HepG2 (cell line): ENCODE measurements at regions not wholly inside any gene's neighbourhood (a gene's known extent, or its start where the extent isn't known, plus 50 kb on each side); places are given as distances from the start of the nearest gene placed in this dataset.

ENCODE experiments used
- FIP1L1 ChIP-seq: fragments of 200-400 bp; formaldehyde crosslinking; IDR thresholded peaks from 2 replicates; pipeline ENCODE4 v1.6.1; 2018; ENCODE audit warnings: low read depth, mild to moderate bottlenecking, low read length, moderate library complexity, borderline replicate concordance; ENCODE audit not compliant: insufficient read depth
- HMG20B ChIP-seq: conservative IDR thresholded peaks from 2 replicates; pipeline ENCODE4 v1.6.1; 2016; ENCODE audit warnings: missing genetic modification reagents, missing compliant biosample characterization
- MYC ChIP-seq: sonication (generic); formaldehyde crosslinking; IDR thresholded peaks from 2 replicates; pipeline ENCODE4 v1.9.0; 2021; ENCODE audit warnings: missing genetic modification reagents, borderline replicate concordance
- NFATC3 ChIP-seq: sonication (generic); formaldehyde crosslinking; IDR thresholded peaks from 2 replicates; pipeline ENCODE4 v1.5.1; 2020; ENCODE audit warnings: mild to moderate bottlenecking, missing genetic modification reagents
- NR2F6 ChIP-seq, 2 experiments: IDR thresholded peaks; 2 replicates each; pipeline ENCODE4 v1.6.1; 2016; ENCODE audit warnings: antibody characterized with exemption in 1 of 2, mild to moderate bottlenecking in 1 of 2
- ONECUT2 ChIP-seq: sonication (generic); formaldehyde crosslinking; IDR thresholded peaks from 2 replicates; pipeline ENCODE4 v1.4.0; 2020; ENCODE audit warnings: missing genetic modification reagents
- RNF2 ChIP-seq: fragments of 450-650 bp; conservative IDR thresholded peaks from 2 replicates; pipeline ENCODE4 v1.6.1; 2016; ENCODE audit warnings: low read depth
- SOX13 ChIP-seq, 3 experiments: fragments of 450-650 bp in 1 of 3; sonication (generic) in 1 of 3; formaldehyde crosslinking in 1 of 3; IDR thresholded peaks in 2 of 3; conservative IDR thresholded peaks in 1 of 3; 2 replicates each; pipeline versions ENCODE4 v1.5.0 to v1.6.1; 2016 to 2020; ENCODE audit warnings: antibody characterized with exemption in 1 of 3, mild to moderate bottlenecking in 1 of 3, missing compliant biosample characterization in 1 of 3, missing genetic modification reagents in 1 of 3, moderate library complexity in 1 of 3
- STAT5B ChIP-seq: sonication (generic); formaldehyde crosslinking; IDR thresholded peaks from 2 replicates; pipeline ENCODE4 v1.4.0; 2020; ENCODE audit warnings: missing genetic modification reagents
- ZMYM2 ChIP-seq: sonication (generic); formaldehyde crosslinking; IDR thresholded peaks from 2 replicates; pipeline ENCODE4 v1.8.0; 2022; ENCODE audit warnings: mild to moderate bottlenecking, missing genetic modification reagents
- ZNF317 ChIP-seq: sonication (generic); formaldehyde crosslinking; IDR thresholded peaks from 2 replicates; pipeline ENCODE4 v1.5.0; 2020; ENCODE audit warnings: mild to moderate bottlenecking, missing genetic modification reagents
- ZNF430 ChIP-seq: sonication (generic); formaldehyde crosslinking; IDR thresholded peaks from 2 replicates; pipeline ENCODE4 v1.9.0; 2021; ENCODE audit warnings: mild to moderate bottlenecking, missing genetic modification reagents
- ZNF7 ChIP-seq: IDR thresholded peaks from 2 replicates; pipeline ENCODE4 v1.6.1; 2016; ENCODE audit warnings: missing biosample characterization, missing genetic modification reagents
- TF ChIP-seq, protein P1 (sequence below): sonication (generic); formaldehyde crosslinking; IDR thresholded peaks from 2 replicates; pipeline ENCODE4 v1.5.1; 2020; ENCODE audit warnings: missing genetic modification reagents, mild to moderate bottlenecking, borderline replicate concordance
- TF ChIP-seq, protein P2 (sequence below): sonication (generic); formaldehyde crosslinking; conservative IDR thresholded peaks from 2 replicates; pipeline ENCODE4 v1.4.0; 2020; ENCODE audit warnings: missing genetic modification reagents
- TF ChIP-seq, protein P3 (sequence below): sonication (generic); formaldehyde crosslinking; IDR thresholded peaks from 2 replicates; pipeline ENCODE4 v1.8.1; 2023; ENCODE audit warnings: missing genetic modification reagents, inconsistent platforms, borderline replicate concordance
- TF ChIP-seq, protein P4 (sequence below): sonication (generic); formaldehyde crosslinking; conservative IDR thresholded peaks from 2 replicates; pipeline ENCODE4 v1.4.0; 2020; ENCODE audit warnings: missing genetic modification reagents
- TF ChIP-seq, protein P5 (sequence below), 2 experiments: sonication (generic) in 1 of 2; formaldehyde crosslinking in 1 of 2; IDR thresholded peaks; 2 replicates each; pipeline versions ENCODE4 v1.4.0 to v1.6.1; 2018 to 2020; ENCODE audit warnings: missing genetic modification reagents in 2 of 2, borderline replicate concordance in 1 of 2, low read depth in 1 of 2, mild to moderate bottlenecking in 1 of 2, missing biosample characterization in 1 of 2
- TF ChIP-seq, protein P6 (sequence below): sonication (generic); formaldehyde crosslinking; IDR thresholded peaks from 2 replicates; pipeline ENCODE4 v1.8.1; 2023; ENCODE audit warnings: mild to moderate bottlenecking, missing genetic modification reagents

DNA sequence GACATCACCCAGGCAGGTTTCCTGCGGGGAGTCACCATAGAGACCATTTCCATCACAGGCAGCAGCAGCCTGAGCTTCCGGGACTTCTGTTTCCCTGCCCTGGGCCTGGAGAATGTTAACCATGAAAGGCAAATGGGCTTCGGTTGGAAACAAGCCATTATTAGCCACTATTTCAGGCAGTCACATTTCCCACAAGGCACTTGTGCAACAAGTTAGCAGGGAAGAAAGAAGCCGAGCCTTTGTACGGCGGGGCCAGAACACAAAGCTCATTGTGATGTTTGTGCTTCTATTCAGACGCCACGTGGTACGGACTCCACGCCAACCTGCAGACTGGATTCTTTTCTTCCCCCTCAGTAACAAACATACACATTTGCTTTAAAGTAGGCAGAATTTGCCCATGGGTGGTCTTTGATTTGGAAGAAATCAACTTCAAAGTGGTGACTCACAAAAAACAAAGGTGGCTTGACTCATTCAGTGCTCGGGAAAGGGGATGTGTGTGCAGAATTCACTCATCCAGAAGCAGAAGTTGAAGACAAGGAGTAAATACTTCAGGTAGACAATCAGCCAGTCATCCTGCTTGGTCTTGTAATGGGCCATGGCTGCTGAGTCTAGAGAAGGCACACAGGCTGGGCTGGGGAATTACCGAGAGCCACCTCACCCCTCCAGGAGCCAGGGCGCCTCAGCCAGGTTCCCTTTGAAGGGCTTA is 154.2 kb upstream of the PRMT8 start (continued):
- TF ChIP-seq FIP1L1 (no peak), HMG20B (no peak), RNF2 (no peak), MYC (CRISPR knock-in tag) (no peak), ZMYM2 (CRISPR knock-in tag) (no peak), NR2F6 (IDR thresholded peaks at IDR 0.05) (no peak), NR2F6 (CRISPR knock-in tag; IDR thresholded peaks at IDR 0.05) (no peak), STAT5B (CRISPR knock-in tag) (no peak), NFATC3 (no peak), ZNF430 (CRISPR knock-in tag) (no peak), ONECUT2 (CRISPR knock-in tag) (no peak), ZNF317 (CRISPR knock-in tag) (no peak), SOX13 (IDR thresholded peaks at IDR 0.05) (peak; percentile 67; the same call in 1 of the 2 replicates), SOX13 (CRISPR knock-in tag; conservative IDR thresholded peaks at IDR 0.05 in 1 of 2, IDR thresholded peaks at IDR 0.05 in 1 of 2) (peak in 1 of 2 experiments; percentile 88; a peak in 2 of 4 replicates), ZNF7 (no peak)
- TF ChIP-seq, protein P1, sequence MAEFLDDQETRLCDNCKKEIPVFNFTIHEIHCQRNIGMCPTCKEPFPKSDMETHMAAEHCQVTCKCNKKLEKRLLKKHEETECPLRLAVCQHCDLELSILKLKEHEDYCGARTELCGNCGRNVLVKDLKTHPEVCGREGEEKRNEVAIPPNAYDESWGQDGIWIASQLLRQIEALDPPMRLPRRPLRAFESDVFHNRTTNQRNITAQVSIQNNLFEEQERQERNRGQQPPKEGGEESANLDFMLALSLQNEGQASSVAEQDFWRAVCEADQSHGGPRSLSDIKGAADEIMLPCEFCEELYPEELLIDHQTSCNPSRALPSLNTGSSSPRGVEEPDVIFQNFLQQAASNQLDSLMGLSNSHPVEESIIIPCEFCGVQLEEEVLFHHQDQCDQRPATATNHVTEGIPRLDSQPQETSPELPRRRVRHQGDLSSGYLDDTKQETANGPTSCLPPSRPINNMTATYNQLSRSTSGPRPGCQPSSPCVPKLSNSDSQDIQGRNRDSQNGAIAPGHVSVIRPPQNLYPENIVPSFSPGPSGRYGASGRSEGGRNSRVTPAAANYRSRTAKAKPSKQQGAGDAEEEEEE (CRISPR knock-in tag), result no peak
- TF ChIP-seq, protein P2, sequence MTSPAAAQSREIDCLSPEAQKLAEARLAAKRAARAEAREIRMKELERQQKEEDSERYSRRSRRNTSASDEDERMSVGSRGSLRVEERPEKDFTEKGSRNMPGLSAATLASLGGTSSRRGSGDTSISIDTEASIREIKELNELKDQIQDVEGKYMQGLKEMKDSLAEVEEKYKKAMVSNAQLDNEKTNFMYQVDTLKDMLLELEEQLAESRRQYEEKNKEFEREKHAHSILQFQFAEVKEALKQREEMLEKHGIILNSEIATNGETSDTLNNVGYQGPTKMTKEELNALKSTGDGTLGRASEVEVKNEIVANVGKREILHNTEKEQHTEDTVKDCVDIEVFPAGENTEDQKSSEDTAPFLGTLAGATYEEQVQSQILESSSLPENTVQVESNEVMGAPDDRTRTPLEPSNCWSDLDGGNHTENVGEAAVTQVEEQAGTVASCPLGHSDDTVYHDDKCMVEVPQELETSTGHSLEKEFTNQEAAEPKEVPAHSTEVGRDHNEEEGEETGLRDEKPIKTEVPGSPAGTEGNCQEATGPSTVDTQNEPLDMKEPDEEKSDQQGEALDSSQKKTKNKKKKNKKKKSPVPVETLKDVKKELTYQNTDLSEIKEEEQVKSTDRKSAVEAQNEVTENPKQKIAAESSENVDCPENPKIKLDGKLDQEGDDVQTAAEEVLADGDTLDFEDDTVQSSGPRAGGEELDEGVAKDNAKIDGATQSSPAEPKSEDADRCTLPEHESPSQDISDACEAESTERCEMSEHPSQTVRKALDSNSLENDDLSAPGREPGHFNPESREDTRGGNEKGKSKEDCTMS, result no peak
- TF ChIP-seq, protein P3, sequence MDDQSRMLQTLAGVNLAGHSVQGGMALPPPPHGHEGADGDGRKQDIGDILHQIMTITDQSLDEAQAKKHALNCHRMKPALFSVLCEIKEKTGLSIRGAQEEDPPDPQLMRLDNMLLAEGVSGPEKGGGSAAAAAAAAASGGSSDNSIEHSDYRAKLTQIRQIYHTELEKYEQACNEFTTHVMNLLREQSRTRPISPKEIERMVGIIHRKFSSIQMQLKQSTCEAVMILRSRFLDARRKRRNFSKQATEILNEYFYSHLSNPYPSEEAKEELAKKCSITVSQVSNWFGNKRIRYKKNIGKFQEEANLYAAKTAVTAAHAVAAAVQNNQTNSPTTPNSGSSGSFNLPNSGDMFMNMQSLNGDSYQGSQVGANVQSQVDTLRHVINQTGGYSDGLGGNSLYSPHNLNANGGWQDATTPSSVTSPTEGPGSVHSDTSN (CRISPR knock-in tag), result no peak
- TF ChIP-seq, protein P4, sequence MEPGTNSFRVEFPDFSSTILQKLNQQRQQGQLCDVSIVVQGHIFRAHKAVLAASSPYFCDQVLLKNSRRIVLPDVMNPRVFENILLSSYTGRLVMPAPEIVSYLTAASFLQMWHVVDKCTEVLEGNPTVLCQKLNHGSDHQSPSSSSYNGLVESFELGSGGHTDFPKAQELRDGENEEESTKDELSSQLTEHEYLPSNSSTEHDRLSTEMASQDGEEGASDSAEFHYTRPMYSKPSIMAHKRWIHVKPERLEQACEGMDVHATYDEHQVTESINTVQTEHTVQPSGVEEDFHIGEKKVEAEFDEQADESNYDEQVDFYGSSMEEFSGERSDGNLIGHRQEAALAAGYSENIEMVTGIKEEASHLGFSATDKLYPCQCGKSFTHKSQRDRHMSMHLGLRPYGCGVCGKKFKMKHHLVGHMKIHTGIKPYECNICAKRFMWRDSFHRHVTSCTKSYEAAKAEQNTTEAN (CRISPR knock-in tag), result peak; percentile 51; the same call in 1 of the 2 replicates
- TF ChIP-seq, protein P5, sequence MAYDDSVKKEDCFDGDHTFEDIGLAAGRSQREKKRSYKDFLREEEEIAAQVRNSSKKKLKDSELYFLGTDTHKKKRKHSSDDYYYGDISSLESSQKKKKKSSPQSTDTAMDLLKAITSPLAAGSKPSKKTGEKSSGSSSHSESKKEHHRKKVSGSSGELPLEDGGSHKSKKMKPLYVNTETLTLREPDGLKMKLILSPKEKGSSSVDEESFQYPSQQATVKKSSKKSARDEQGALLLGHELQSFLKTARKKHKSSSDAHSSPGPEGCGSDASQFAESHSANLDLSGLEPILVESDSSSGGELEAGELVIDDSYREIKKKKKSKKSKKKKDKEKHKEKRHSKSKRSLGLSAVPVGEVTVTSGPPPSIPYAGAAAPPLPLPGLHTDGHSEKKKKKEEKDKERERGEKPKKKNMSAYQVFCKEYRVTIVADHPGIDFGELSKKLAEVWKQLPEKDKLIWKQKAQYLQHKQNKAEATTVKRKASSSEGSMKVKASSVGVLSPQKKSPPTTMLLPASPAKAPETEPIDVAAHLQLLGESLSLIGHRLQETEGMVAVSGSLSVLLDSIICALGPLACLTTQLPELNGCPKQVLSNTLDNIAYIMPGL (CRISPR knock-in tag; IDR thresholded peaks at IDR 0.05; ENCODE audit: borderline replicate concordance in 1 of 2, low read depth in 1 of 2), result no peak
- TF ChIP-seq, protein P6, sequence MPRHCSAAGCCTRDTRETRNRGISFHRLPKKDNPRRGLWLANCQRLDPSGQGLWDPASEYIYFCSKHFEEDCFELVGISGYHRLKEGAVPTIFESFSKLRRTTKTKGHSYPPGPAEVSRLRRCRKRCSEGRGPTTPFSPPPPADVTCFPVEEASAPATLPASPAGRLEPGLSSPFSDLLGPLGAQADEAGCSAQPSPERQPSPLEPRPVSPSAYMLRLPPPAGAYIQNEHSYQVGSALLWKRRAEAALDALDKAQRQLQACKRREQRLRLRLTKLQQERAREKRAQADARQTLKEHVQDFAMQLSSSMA (CRISPR knock-in tag), result no peak
